ENCODE measurements at regions not wholly inside any gene's neighbourhood (a gene's known extent, or its start where the extent isn't known, plus 50 kb on each side); places are given as distances from the start of the nearest gene placed in this dataset.

DNA sequence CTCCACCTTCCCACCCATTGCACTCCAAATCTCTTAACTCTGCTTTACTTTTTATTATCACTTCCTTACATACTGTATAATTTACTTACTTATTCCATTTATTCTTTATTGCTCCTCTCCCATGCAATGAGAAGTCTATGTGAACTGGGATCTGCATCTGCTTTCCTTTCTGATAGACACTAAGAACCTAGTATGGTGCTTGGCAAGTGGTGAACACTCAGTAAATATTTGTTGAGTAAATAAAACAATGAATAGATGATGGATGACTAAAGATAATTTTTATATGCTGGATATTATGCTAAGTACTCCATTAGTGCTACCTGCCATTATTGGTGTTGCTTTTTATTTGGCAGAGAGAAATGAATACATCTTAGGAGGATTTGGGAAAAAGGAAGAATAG is 151.0 kb downstream of the TPH2 start:
- ChIA-PET POLR2A (no interaction called here), CTCF (no interaction called here)
- Histone ChIP-seq H3K36me3 (ENCODE audit: insufficient read depth, low read length) (no peaks in the 10 kb centered on the region), H3K4me1 (ENCODE audit: insufficient read depth, low read length) (no peaks in the 10 kb centered on the region), H3K4me3 (ENCODE audit: low read length) (no peak overlapping the region), H3K9me3 (ENCODE audit: control insufficient read depth in 1 of 2, insufficient read depth in 1 of 2, low read length in 2 of 2) (peaks cover 7 to 9% of the 10 kb centered on the region in 2 experiments), H3K27me3 (ENCODE audit: control insufficient read depth in 1 of 2, insufficient read depth in 2 of 2, low read length in 2 of 2) (no peaks in the 10 kb centered on the region), H3K27ac (ENCODE audit: low read depth in 1 of 2, low read length in 2 of 2) (no peak overlapping the region)
- no peak for ATAC-seq (ENCODE audit: poor library complexity)
- TF ChIP-seq, protein P1, sequence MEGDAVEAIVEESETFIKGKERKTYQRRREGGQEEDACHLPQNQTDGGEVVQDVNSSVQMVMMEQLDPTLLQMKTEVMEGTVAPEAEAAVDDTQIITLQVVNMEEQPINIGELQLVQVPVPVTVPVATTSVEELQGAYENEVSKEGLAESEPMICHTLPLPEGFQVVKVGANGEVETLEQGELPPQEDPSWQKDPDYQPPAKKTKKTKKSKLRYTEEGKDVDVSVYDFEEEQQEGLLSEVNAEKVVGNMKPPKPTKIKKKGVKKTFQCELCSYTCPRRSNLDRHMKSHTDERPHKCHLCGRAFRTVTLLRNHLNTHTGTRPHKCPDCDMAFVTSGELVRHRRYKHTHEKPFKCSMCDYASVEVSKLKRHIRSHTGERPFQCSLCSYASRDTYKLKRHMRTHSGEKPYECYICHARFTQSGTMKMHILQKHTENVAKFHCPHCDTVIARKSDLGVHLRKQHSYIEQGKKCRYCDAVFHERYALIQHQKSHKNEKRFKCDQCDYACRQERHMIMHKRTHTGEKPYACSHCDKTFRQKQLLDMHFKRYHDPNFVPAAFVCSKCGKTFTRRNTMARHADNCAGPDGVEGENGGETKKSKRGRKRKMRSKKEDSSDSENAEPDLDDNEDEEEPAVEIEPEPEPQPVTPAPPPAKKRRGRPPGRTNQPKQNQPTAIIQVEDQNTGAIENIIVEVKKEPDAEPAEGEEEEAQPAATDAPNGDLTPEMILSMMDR (IDR thresholded peaks at IDR 0.05), result no peak
- DNase-seq, result no peak
- H3K4me1 Mint-ChIP-seq (ENCODE audit: low read depth), result no peaks in the 10 kb centered on the region
- H3K9me3 Mint-ChIP-seq, result no peaks in the 10 kb centered on the region
- H3K27me3 Mint-ChIP-seq, result peaks cover 3% of the 10 kb centered on the region
- H3K4me3 Mint-ChIP-seq, result no peak overlapping the region
- no peak overlapping the region for H3K27ac Mint-ChIP-seq
- intact Hi-C loops (cut with DNase I, micrococcal nuclease), result no loop called here
- no peaks in the 10 kb centered on the region for H3K36me3 Mint-ChIP-seq (ENCODE audit: low read depth)

DNA sequence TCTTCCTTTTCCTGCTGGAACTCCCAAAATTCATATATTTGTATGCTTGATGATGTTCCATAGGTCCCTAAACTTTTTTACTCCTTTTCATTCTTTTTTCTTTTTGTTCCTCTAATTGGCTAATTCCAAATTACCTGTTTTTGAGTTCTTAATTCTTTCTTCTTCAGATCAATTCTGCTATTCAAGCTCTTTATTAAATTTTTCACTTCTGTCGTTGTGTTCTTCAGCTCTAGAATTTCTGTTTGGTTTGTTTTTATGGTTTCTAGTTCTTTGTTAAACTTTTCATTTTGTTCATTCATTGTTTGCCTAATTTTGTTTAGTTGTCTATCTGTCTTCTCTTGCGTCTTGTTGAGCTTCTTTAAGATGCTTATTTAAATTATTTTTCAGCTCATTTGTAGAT is 154.8 kb downstream of the TPH2 start:
- H3K36me3 ChIP-seq (ENCODE audit: insufficient read depth, low read length), result no peaks in the 10 kb centered on the region
- ATAC-seq (ENCODE audit: poor library complexity) (no peak), DNase-seq (no peak)
- H3K27me3 Mint-ChIP-seq, result no peaks in the 10 kb centered on the region
- no peak overlapping the region for H3K4me3 ChIP-seq (ENCODE audit: low read length)
- H3K27me3 ChIP-seq (ENCODE audit: control insufficient read depth in 1 of 2, insufficient read depth in 2 of 2, low read length in 2 of 2), result no peaks in the 10 kb centered on the region
- H3K9me3 Mint-ChIP-seq, result no peaks in the 10 kb centered on the region
- no peaks in the 10 kb centered on the region for H3K4me1 ChIP-seq (ENCODE audit: insufficient read depth, low read length)
- H3K4me3 Mint-ChIP-seq, result no peak overlapping the region
- H3K9me3 ChIP-seq (ENCODE audit: control insufficient read depth in 1 of 2, insufficient read depth in 1 of 2, low read length in 2 of 2), result peaks cover 7 to 9% of the 10 kb centered on the region in 2 experiments
- no peak overlapping the region for H3K27ac ChIP-seq (ENCODE audit: low read depth in 1 of 2, low read length in 2 of 2)
- H3K4me1 Mint-ChIP-seq (ENCODE audit: low read depth), result no peaks in the 10 kb centered on the region
- TF ChIP-seq, protein P1 (IDR thresholded peaks at IDR 0.05), result no peak
- H3K27ac Mint-ChIP-seq, result no peak overlapping the region
- ChIA-PET CTCF (no interaction called here), POLR2A (no interaction called here)
- no peaks in the 10 kb centered on the region for H3K36me3 Mint-ChIP-seq (ENCODE audit: low read depth)
- intact Hi-C loops (cut with DNase I, micrococcal nuclease), result no loop called here

DNA sequence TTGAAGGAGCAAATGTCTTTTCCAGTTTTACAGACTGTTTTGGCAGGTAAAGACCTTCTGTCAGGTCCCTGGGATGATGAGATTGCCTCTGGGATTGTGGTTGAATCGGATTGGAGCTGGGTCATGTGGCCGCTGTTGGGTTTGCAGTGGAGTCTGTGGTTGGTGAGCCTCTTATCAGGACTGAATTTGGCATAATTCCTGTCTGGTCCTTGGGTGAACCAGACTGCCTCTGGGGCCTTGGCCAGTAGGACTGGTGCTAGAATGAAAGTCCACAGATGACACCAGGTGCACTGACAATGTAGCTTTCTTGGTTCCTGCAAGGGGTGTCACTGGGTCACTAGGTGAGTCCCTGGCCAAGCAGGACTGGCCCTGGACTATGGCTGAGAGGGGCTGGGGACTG is 155.3 kb downstream of the TPH2 start:
- no peaks in the 10 kb centered on the region for H3K4me1 ChIP-seq (ENCODE audit: insufficient read depth, low read length)
- DNase-seq (no peak), ATAC-seq (ENCODE audit: poor library complexity) (no peak)
- intact Hi-C loops (cut with DNase I, micrococcal nuclease), result no loop called here
- Mint-ChIP-seq H3K9me3 (no peaks in the 10 kb centered on the region), H3K36me3 (ENCODE audit: low read depth) (no peaks in the 10 kb centered on the region), H3K27ac (no peak overlapping the region), H3K4me1 (ENCODE audit: low read depth) (no peaks in the 10 kb centered on the region), H3K4me3 (no peak overlapping the region), H3K27me3 (no peaks in the 10 kb centered on the region)
- ChIA-PET POLR2A (no interaction called here), CTCF (no interaction called here)
- no peaks in the 10 kb centered on the region for H3K36me3 ChIP-seq (ENCODE audit: insufficient read depth, low read length)
- no peaks in the 10 kb centered on the region for H3K27me3 ChIP-seq (ENCODE audit: control insufficient read depth in 1 of 2, insufficient read depth in 2 of 2, low read length in 2 of 2)
- H3K4me3 ChIP-seq (ENCODE audit: low read length), result no peak overlapping the region
- H3K27ac ChIP-seq (ENCODE audit: low read depth in 1 of 2, low read length in 2 of 2), result no peak overlapping the region
- TF ChIP-seq, protein P1 (IDR thresholded peaks at IDR 0.05), result no peak
- H3K9me3 ChIP-seq (ENCODE audit: control insufficient read depth in 1 of 2, insufficient read depth in 1 of 2, low read length in 2 of 2), result peaks cover 7 to 9% of the 10 kb centered on the region in 2 experiments
